Medulla oblongata (tissue), 1 donor: ENCODE measurements at regions not wholly inside any gene's neighbourhood (a gene's known extent, or its start where the extent isn't known, plus 50 kb on each side); places are given as distances from the start of the nearest gene placed in this dataset.
A peak's percentile ranks its signal among the peaks of the same experiment; 100 is the strongest.

Source experiments
- DNase-seq: peaks from one replicate; pipeline ENCODE4 v3.0.0-alpha.2; 2015; ENCODE audit errors: extremely low spot score

GRCh38 chr3:35946854-35947515 lies 307.7 kb downstream of the ARPP21 start:
- no peak for DNase-seq

- no peak for DNase-seq
Observed at GRCh38 chr3:35950021-35950420, 310.7 kb downstream of the ARPP21 start.

GRCh38 chr3:35954413-35954812 lies 315.1 kb downstream of the ARPP21 start:
- no peak for DNase-seq

- peak; percentile 64 for DNase-seq
Observed at GRCh38 chr3:35965908-35966307, 326.6 kb downstream of the ARPP21 start.

GRCh38 chr3:35966629-35967464 lies 327.5 kb downstream of the ARPP21 start:
- no peak for DNase-seq

GRCh38 chr3:35968043-35968622 lies 328.8 kb downstream of the ARPP21 start:
- DNase-seq, result no peak

- no peak for DNase-seq
Observed at GRCh38 chr3:35969406-35969805, 330.1 kb downstream of the ARPP21 start.

- no peak for DNase-seq
Observed at GRCh38 chr3:35970793-35971192, 331.5 kb downstream of the ARPP21 start.

- DNase-seq, result no peak
Observed at GRCh38 chr3:35971686-35972085, 332.4 kb downstream of the ARPP21 start.

- no peak for DNase-seq
Observed at GRCh38 chr3:35974872-35975271, 335.5 kb downstream of the ARPP21 start.

GRCh38 chr3:35986161-35986560 lies 346.8 kb downstream of the ARPP21 start:
- no peak for DNase-seq

GRCh38 chr3:35987386-35987785 lies 348.1 kb downstream of the ARPP21 start:
- DNase-seq, result no peak

- DNase-seq, result no peak
Observed at GRCh38 chr3:35992041-35992440, 352.7 kb downstream of the ARPP21 start.

GRCh38 chr3:36011791-36012190 lies 368.5 kb upstream of the STAC start:
- no peak for DNase-seq

GRCh38 chr3:36013425-36013824 lies 366.9 kb upstream of the STAC start:
- DNase-seq, result no peak

- no peak for DNase-seq
Observed at GRCh38 chr3:36025232-36025631, 355.1 kb upstream of the STAC start.

GRCh38 chr3:36032180-36033047 lies 347.9 kb upstream of the STAC start:
- no peak for DNase-seq

- DNase-seq, result no peak
Observed at GRCh38 chr3:36058404-36059030, 321.8 kb upstream of the STAC start.

- no peak for DNase-seq
Observed at GRCh38 chr3:36060950-36061349, 319.4 kb upstream of the STAC start.

GRCh38 chr3:36063992-36064391 lies 316.3 kb upstream of the STAC start:
- no peak for DNase-seq

GRCh38 chr3:36065321-36065720 lies 315.0 kb upstream of the STAC start:
- DNase-seq, result no peak
